HG03460 (cell line): ENCODE measurements at regions not wholly inside any gene's neighbourhood (a gene's known extent, or its start where the extent isn't known, plus 50 kb on each side); places are given as distances from the start of the nearest gene placed in this dataset.
A peak's percentile ranks its signal among the peaks of the same experiment; 100 is the strongest.
"Not testable (repeated sequence)": the region's sequence is repeated elsewhere in the genome, so short reads cannot be mapped to it uniquely, and the experiment has no call there.

Experiments
- ATAC-seq: cut with Tn5 transposase; IDR thresholded peaks from one replicate; pipeline ENCODE4 v1.9.1; 2021; ENCODE audit not compliant: unreplicated experiment

DNA sequence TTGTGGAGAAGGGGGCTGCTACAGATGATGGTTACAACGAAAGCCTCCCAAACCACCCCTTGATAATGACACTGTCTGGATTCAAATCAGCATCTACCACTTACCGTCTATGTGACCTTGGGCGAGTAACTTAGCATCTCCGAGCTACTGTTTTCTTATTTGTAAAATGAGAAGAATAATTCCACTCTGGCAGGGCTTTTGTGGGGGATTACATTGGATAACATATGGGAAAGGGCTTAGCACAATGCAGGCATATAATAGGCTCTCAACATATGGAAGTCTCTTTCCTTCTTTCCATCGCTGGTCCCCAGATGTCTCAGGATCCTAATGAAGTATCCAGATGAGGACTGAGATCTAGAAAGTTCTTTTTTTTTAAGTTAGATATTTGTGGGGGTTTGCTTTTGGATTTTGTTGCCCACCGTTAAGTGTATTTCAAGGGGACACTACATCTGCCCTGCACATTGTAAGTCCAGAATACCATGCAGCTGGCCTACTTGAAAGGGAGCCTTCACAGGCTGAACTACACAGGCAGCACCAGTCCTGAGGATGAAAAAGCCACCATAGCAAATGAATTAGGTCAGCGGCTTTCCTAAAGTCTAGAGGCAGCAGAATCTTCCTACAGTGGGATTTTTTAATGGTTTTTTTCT, 172.2 kb upstream of the IRF2BP2 start:
- no peak for ATAC-seq

DNA sequence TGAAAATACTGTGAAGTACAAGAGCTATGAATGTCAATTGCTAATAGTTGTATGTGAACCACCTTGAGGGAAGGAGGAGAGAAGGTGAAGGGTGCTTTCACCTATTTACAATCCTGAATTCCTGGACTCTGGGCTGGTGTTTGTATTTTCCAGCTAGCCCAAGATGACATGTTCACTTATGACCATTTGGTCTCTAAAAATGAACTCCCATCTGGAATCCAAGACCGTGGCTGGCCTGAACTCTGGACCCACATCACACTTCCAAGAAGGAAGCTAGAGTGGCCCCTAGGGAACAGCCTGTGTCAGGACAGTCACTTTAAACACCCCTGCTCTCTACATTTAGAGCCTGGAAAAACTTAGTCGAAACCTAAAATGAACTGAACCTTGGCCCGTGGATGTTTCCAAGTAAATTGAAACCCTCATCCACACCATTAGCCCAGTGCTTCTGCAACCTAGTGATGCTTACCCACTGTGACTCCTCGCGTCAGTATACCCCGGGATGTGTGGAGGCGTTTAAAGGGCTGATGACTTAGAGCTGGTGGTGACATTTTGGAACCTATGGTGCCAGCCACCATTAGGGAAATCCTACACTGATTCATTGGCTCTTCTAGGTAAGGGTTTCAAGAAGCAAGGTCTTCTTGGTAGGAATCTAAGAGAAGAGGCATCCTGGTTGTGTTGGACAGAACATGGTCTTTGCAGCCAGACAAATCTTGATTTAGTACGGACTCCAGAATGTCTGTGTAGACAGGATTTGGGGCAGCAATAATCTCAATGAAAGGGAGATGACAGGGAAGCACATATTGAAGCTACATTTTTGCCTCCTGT, 171.5 kb upstream of the IRF2BP2 start:
- ATAC-seq = no peak

DNA sequence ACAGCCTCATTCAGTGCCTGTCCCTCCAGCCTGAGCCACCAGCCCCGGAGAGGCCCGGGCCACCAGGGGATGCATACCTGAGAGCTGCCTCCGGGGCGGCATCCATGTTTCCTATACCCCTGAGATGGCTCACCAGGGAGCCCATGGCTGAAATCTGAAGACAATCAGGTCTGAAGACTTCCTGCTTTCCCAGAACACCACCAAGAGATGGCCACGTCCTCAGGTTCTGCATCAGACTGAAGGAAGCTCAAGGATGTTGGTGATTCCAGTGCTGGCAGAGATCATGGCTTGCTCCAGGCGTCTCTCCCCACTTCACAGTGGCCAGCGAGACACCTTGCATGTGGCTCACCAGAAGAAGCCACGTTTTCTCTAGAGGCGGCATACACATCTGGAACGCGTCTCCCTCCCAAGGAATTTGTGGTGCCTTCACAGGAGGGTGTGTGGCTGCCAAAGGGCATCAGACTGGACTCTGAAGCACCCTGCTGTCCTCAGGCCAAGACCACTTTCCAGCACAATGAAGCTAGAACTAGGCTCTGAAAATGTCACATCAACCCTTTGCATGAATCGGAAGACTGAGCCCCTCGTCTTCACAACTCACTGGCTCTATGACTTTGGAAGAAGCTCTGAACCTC, 170.7 kb upstream of the IRF2BP2 start:
- no peak for ATAC-seq

DNA sequence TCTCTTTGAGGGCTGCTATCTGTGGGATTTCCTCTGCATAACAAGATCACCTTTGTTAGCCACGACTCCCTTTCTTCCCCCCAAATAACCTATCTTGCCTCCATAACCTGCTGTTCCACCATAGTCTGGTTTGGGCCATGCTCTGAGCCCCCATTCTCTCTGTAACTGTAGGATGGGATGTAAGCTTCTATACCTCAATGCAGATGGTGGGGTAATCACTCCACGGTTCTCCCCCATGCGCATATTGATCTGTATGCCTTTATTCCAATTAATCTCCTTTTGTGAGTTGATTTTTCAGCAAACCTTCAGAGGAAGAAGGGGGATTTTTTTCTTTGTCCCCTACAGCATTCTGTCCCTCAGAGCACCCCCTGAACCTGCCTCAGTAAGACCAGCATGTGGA, 170.1 kb upstream of the IRF2BP2 start:
- ATAC-seq = no peak

DNA sequence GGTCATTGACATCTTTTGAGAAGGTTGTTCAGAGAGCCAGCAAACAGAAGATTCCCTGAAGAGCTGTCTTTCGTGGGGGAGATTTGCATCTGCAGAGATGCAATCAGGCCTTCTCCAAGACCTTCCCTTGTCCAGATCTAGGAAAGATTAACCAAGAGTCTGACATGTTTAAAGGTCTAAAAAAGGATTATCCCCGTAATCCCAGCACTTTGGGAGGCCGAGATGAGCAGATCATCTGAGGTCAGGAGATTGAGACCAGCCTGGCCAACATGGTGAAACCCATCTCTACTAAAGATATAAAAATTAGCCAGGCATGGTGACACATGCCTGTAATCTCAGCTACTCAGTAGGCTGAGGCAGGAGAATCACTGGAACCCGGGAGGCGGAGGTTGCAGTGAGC, 169.6 kb upstream of the IRF2BP2 start:
- ATAC-seq = not testable (repeated sequence)

DNA sequence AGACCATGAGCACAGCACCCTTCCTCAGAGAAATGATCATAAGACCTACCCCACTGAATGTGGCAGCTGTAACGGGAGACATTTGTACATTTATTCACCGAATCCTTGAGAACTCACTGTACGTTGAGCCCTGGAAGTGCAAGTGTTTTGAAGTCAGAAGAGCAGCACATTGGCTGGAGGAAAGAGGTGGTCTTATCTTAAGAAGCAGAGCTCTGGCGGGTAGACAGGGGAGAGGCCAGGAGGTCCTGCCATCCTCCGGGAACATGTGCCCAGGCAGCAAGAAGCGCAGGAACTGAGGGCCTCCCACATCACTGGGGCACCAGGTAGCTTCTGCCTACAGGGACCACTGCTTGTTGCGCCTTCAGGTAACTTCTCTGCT, 169.2 kb upstream of the IRF2BP2 start:
- ATAC-seq = no peak

DNA sequence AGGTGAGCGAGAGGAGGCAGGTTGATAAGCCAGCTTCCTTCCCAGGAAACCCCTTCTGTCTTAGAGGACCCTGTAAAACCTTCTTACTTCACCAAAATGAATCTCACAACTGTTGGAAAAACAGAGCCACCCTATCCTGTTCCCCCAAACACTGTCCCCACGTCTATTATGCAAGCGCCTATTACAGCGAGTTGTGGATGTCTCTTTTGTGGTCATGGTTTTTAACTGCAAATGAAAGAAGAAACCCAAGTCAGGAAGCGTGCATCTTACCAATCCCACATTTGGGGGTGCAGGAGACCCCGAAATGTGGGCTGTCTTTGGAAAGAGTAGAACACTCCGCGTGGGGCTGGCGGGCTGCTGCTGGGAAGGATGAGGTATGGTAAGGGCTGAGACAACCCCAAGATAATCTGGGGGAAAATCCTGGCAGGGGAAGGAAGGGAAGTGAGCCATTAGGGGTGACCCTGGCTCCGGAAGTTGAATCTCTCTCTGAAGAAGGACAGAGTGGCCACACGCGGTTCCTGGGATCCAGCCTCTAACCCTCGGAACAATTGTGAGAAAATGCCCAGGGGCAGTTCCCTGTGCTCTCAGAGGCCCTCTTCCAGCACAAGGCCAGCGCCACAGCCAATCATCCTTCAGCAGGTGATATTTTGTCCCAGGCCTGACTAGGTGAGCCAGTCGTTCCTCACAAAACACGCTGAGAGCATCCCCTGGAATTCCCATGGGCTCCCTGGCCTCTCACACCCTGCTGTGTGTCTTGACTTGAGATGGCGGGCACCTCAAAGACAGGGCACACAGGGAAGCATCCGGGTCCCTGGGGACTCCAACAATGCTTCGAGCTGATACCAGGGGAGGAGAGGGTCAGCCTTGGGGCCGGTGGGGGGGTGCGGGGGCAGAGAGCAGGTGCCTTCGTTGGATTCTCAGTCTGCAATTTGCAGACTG, 168.5 kb upstream of the IRF2BP2 start:
- ATAC-seq = no peak

DNA sequence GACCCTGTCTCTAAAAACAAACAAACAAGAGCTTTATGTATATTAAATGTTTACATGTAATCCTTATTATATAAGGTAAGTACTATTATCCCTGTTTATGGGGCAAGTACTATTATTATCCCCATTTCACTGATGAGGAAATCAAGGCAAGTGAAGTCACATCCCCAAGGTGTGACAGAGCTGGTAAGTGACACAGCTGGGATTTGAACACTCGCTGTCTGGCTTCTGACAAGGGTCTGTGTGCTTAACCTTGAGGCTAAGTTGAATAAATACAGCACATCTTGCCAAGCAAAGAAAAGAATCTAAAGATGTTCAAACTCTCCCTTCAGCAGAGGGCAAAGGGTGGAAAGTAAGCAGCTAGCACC, 167.9 kb upstream of the IRF2BP2 start:
- no peak for ATAC-seq

DNA sequence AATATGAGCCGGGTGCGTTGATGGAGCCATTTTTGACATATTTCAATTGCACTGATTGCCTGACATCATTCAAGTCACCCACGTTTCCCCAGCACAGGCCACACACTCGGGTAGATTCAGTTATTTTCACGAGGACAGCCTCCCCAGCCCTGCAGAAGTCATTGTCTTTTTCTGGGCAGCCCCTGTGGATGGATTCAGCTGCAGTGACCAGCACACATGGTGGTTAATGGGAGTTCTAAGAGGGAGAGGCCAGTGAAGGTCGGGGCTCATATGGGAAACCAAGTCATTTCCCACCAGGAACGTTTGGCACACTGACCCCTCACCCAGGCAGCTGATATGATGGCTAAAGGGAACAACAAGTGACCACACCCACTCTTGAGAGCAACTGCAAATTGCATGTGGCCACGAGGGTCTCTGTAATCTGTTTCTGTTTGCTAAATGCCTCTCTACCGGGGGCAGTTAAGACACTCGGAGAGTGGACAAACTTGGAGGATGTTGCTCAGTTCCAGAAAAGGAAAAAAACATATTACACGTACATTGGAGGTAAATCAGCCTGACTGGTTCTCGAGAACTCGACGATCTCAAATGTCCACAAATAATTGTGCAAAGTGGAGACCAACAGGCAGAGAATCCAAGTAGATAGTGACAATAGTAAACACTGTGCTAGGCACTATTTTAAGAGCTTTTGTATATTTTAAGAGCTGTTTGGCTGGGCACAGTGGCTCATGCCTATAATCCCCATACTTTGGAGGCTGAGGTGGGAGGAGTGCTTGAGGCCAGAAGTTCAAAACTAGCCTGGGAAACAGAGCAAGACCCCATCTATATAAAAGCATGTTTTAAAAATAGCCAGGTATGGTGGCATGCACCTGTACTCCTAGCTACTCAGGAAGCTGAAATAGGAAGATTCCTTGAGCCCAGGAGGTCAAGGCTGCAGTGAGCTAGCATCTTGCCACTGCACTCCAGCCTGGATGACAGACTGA, 167.2 kb upstream of the IRF2BP2 start:
- ATAC-seq = no peak

DNA sequence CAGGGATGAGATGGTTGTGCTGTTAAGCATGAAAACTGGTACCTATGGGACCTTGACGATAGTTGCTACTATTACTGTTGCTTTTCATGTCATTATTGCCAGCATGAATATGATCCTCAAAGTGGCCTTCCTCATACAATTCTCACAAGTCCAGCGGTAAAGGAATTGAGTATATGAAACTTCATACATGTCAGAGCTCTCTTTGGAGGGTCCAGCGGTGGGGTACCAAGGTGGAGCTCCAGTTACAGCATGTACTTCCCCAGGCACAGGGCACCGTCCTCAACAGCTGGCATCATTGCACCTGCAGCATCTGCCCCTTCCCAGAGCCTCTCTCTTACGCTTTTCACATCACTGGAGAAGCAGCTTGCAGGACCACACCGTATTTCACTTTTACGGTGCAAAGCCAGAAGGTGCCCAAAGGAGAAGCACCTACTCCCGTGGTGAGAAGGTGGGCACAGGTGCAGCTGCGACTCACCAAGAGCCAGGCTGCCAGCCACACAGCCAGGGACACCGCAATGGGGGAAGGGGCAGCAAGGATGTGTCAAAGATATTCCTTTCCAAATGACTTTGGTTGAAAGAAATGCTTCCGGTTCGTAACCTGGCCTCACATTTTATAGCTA, 166.4 kb upstream of the IRF2BP2 start:
- no peak for ATAC-seq

DNA sequence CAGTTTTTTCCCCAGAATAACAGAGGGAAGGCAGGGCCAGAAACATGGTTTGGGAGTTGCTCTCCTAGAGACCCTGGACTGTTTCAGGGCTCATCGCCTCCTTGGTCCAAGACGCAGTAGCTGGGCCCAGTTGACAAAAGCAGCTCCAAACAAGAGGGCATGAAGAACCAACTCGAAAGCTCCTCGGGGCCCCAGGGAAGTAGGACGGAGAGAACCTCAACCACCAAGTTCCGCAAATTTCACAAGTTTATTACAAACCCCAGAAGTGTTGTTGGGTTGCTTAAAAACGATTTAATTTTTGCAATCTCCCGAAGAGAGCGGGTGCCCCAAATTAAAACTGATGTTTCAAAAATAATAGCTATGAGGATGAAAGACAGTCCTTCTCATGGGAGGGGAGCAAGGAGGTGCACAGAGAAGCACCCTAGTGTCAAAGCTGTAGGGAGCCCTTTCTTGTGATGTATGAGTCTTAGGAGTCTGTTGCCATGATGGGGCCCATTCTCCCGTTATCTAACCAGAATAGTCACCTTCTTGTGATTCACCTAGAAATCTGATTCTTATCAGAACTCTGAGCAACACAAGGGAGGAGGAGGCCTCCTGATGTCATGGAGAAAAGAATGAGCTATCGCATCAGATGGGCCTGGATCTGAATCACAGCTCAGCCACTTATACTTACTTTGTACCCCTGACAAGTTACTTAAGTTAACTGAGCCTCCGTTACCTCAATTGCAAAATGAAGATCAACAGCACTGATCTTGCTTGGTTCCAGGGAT, 165.7 kb upstream of the IRF2BP2 start:
- no peak for ATAC-seq

DNA sequence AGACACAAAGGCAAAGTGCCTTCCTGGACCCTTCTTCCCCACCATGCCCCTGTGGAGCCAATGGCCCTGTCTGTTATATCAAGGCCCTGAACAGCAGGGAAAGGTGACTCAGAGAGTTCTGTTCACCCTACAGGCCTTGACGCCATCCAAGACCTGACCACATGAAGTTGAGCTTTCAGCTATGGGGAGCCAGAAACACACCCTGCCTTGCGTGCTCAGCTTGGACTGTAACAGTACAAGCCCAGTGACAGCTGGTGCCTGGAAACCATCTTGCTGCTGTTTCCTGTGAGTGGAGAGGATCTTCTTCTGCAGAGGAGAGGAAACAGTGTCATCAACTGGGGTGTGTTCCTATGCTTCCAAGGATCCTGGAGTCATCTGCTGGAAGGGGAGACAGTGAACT, 165.0 kb upstream of the IRF2BP2 start:
- ATAC-seq = no peak

DNA sequence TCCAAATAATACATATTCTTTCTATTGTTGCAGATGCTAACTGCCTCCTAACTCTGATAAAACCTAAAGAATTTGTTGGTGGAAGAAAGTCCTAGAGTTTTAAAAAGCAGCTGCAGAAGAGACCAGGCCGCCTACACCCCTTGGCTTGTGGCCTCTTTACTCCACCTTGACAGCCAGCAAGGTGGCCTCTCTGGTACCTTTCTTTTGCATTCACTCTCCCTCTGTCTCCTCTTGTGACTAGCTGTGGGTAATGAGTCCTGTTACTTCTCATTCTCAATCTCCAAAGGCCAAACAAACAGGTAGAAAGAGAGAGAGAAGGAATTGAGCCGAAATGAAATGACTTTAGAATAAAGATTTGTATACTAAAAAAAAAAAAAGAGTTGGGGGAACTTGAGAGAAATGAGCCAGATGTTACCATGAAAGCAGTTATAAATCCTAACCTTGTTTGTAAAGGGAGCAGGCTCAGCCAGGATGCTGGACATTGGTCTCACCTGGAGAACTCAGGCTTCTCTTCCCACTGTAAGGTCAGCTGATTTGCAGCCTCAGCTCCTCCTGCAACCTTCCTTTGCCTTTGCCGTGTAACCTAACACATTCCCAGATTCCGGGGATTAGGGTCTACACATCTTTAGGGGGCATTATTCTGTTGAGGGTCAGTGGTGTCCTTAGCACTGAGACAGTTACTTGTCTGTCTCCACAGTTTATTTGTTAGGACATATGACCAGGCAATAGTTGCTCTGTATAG, 164.1 kb upstream of the IRF2BP2 start:
- no peak for ATAC-seq

DNA sequence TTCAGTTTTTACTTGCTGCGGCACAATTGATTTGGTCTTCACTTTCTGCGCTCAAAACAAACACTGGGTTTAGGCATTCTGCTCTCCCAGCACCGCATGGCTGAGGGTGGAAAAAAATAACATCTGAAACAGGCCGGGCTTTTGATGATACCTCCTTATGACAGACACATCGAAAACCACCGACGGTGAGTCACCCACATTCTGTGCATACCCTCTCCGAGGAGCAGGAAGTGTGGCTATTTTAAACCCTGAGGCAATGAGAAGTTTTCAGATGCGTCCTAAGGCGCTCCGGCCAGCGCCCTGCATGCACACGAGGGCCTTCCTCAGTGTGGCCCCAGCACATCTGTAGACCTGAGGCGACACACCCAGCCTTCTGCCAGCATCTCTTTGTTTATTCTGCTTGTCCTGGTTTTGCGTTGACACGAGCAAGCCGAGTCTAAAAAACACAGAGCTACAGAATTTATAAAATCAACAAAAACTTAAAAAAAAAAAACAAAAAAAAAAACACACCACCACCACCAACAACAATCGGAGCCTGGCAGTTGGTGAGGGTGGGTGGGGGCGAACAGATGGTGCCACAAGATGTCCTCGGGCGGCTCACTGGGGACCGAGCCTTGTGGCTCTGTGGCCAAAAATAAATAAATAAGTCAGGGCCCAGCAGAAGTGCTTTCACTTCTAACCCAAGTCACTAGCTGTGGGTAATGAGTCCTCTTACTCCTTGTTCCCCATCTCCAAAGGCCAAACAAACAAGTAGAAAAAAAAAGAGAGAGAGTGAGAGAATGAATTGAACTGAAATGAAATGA, 162.6 kb upstream of the IRF2BP2 start:
- peak; percentile 89 for ATAC-seq

DNA sequence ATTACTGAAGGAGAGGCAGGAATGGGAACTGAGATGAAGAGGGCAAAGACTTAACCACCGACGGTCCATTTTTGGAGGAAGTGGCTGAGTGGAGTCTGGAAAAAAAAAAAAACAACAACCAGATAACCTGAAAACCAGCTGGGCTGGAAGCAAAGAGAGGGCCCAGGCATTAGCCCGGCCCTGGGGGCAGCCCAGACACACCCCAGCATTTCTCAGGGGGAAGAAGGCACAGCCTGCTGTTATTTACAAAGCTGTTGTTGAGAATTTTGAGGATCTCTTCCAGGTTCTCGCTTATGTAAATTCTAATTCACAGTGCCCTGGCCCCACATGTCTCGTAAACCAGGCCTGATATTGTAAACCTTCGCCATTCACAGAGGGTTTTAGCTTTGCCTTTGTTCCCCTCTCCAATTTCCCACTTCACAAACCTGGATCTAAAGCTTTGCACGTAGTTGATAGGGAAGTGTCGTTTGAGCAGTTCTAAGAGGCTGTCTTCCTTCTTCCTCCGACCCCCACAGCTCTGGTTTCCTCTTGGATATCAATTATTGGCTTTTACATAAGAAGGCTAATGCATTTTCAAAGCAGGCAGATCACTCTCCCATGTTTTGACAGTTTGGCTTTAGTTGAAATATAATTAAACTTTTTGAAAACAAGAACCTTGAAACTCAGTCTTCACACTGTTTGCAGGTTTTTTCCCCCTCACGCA, 161.8 kb upstream of the IRF2BP2 start:
- ATAC-seq = no peak

DNA sequence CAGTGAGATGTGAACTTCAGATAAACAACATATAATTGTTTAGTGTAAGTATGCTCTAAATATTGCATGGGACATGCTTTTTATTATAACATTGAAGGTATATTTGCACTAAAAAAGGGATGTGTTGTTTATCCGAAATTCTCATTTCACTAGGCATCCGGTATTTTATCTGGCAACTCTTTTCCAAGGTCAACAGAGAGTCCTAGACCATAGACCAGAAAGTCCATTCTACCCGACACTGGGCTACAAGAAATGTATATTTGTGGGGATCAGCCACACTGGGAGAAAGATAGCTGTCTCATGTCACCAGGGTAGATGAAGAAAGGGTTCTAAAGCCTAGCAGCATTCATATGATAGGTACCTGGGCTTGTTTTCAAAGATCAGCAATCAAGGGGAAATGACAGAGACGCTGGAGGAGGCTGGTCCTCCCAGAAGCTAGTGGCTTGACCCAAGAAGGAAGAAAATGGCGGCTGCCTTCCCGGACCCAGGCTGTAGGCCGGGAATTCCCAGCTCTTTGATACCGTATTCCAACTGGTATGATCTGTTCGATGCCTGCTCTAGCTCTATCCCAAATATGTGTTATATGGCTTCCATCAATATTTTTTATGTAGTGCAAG, 161.1 kb upstream of the IRF2BP2 start:
- ATAC-seq = no peak
